Aorta (tissue), 5 donors: ENCODE measurements at regions not wholly inside any gene's neighbourhood (a gene's known extent, or its start where the extent isn't known, plus 50 kb on each side); places are given as distances from the start of the nearest gene placed in this dataset.

ENCODE experiments used
- ATAC-seq: fragments of 200-7000 bp; cut with Tn5 transposase; one replicate; pipeline ENCODE4 v1.9.1; 2022; ENCODE audit warnings: moderate library complexity; ENCODE audit not compliant: low FRiP score
- DNase-seq, 2 donors: peaks; one replicate each; pipeline ENCODE4 v3.0.0-alpha.2; 2020
- H3K27ac ChIP-seq, 2 donors: one replicate each; pipeline ENCODE4 v1.5.1; 2013; ENCODE audit warnings: low read length in 2 of 2, mild to moderate bottlenecking in 2 of 2, moderate library complexity in 2 of 2, control low read depth in 1 of 2, inconsistent platforms in 1 of 2, low read depth in 1 of 2
- H3K27me3 ChIP-seq, 2 donors: one replicate each; pipeline ENCODE4 v1.6.1; 2013; ENCODE audit warnings: control low read depth in 1 of 2, low read length in 1 of 2, mild to moderate bottlenecking in 1 of 2, moderate library complexity in 1 of 2; ENCODE audit not compliant: insufficient read depth in 2 of 2, control insufficient read depth in 1 of 2
- H3K36me3 ChIP-seq, 2 donors: one replicate each; pipeline ENCODE4 v1.6.1; 2013; ENCODE audit warnings: control low read depth in 1 of 2, low read length in 1 of 2, mild to moderate bottlenecking in 1 of 2; ENCODE audit not compliant: insufficient read depth in 2 of 2, control insufficient read depth in 1 of 2
- H3K4me1 ChIP-seq, 2 donors: one replicate each; pipeline ENCODE4 v1.6.1; 2013; ENCODE audit warnings: low read length in 2 of 2, control low read depth in 1 of 2, mild to moderate bottlenecking in 1 of 2, moderate library complexity in 1 of 2; ENCODE audit not compliant: insufficient read depth in 2 of 2, control insufficient read depth in 1 of 2
- H3K4me3 ChIP-seq, 2 donors: one replicate each; pipeline ENCODE4 v1.5.1; 2013; ENCODE audit warnings: low read length in 2 of 2, control low read depth in 1 of 2, mild to moderate bottlenecking in 1 of 2
- H3K9me3 ChIP-seq: one replicate; pipeline ENCODE4 v1.6.1; 2013; ENCODE audit warnings: mild to moderate bottlenecking, low read length; ENCODE audit not compliant: control insufficient read depth
- WGBS, 2 donors: extraction: QIAGEN DNeasy Blood & Tissue Kit; methylation state at CpG; one replicate each; pipeline ENCODE4 v1.1.7; 2013; 5-methylcytosine and 5-hydroxymethylcytosine counted together
- intact Hi-C, 2 donors: fragments of 100-400 bp; cut with DNase I; formaldehyde crosslinking; loops; one replicate each; pipeline versions ENCODE4 v1.14.2 to v1.15.0; 2022
- donor health status: healthy with polysubstance abuse.
- donor health status: Bipolar disorder and iron deficiency.
- donor health status: DM: no; HTN: no; CAD: no.
- donor health status: DM: no; HTN: no; CAD: no.
- donor health status: DM: yes; HTN: yes; CAD: no.

- 92 to 100% methylated on average over 4 of the region's 4 CpGs for WGBS, 2 donors
- no peaks in the 10 kb centered on the region for H3K4me1 ChIP-seq
- no peaks in the 10 kb centered on the region for H3K27me3 ChIP-seq
- DNase-seq (peak; percentile 4 to 63), ATAC-seq (no peak)
- H3K27ac ChIP-seq, result no peak overlapping the region
- no peak overlapping the region for H3K4me3 ChIP-seq
- H3K36me3 ChIP-seq, result no peaks in the 10 kb centered on the region
- H3K9me3 ChIP-seq, result no peaks in the 10 kb centered on the region
- intact Hi-C loops, result no loop called here
Observed at GRCh38 chr22:49022816-49023160, 804.9 kb downstream of the BRD1 start.

- H3K9me3 ChIP-seq, result no peaks in the 10 kb centered on the region
- H3K36me3 ChIP-seq, result no peaks in the 10 kb centered on the region
- no peak overlapping the region for H3K27ac ChIP-seq
- intact Hi-C loops, result no loop called here
- 27% methylated on average over 23 of the region's 23 CpGs for WGBS, 2 donors
- ATAC-seq (no peak), DNase-seq (peak; percentile 30 to 62)
- H3K27me3 ChIP-seq, result no peaks in the 10 kb centered on the region
- no peak overlapping the region for H3K4me3 ChIP-seq
- H3K4me1 ChIP-seq, result no peaks in the 10 kb centered on the region
Observed at GRCh38 chr22:49021926-49022815, 805.5 kb downstream of the BRD1 start.

- intact Hi-C loops, result no loop called here
- H3K36me3 ChIP-seq, result no peaks in the 10 kb centered on the region
- 95% methylated on average over 27 of the region's 27 CpGs for WGBS, 2 donors
- no peak overlapping the region for H3K4me3 ChIP-seq
- no peak for ATAC-seq
- H3K4me1 ChIP-seq, result no peaks in the 10 kb centered on the region
- no peaks in the 10 kb centered on the region for H3K27me3 ChIP-seq
- peak; percentile 45 to 63 for DNase-seq
- no peaks in the 10 kb centered on the region for H3K9me3 ChIP-seq
- no peak overlapping the region for H3K27ac ChIP-seq
Observed at GRCh38 chr22:49021131-49021925, 806.3 kb downstream of the BRD1 start.

- intact Hi-C loops, result no loop called here
- H3K27me3 ChIP-seq, result no peaks in the 10 kb centered on the region
- no peaks in the 10 kb centered on the region for H3K4me1 ChIP-seq
Observed at GRCh38 chr22:49019737-49020713, 807.6 kb downstream of the BRD1 start.

GRCh38 chr22:49018601-49019000 lies 809.1 kb downstream of the BRD1 start:
- intact Hi-C loops, result no loop called here
- Histone ChIP-seq H3K27ac (no peak overlapping the region), H3K36me3 (no peaks in the 10 kb centered on the region), H3K4me1 (no peaks in the 10 kb centered on the region), H3K4me3 (no peak overlapping the region), H3K27me3 (no peaks in the 10 kb centered on the region), H3K9me3 (no peaks in the 10 kb centered on the region)
- ATAC-seq (no peak), DNase-seq (peak; percentile 25 to 65)
- 92 to 96% methylated on average over 12 of the region's 12 CpGs for WGBS, 2 donors

More at GRCh38 chr22:49019737-49020713, 807.6 kb downstream of the BRD1 start:
- ATAC-seq, result no peak
- Histone ChIP-seq H3K4me3 (no peak overlapping the region), H3K36me3 (no peaks in the 10 kb centered on the region), H3K9me3 (no peaks in the 10 kb centered on the region), H3K27ac (no peak overlapping the region)
- peak; percentile 27 to 43 for DNase-seq
- 89 to 92% methylated on average over 15 of the region's 15 CpGs for WGBS, 2 donors

GRCh38 chr22:49017482-49018329 lies 810.0 kb downstream of the BRD1 start:
- Histone ChIP-seq H3K27ac (no peak overlapping the region), H3K36me3 (no peaks in the 10 kb centered on the region), H3K9me3 (no peaks in the 10 kb centered on the region), H3K4me3 (no peak overlapping the region), H3K4me1 (no peaks in the 10 kb centered on the region), H3K27me3 (no peaks in the 10 kb centered on the region)
- peak; percentile 31 to 32 for DNase-seq
- intact Hi-C loops, result no loop called here
- WGBS, 2 donors, result 93 to 95% methylated on average over 20 to 21 of the region's 21 CpGs
- no peak for ATAC-seq

- no peak overlapping the region for H3K4me3 ChIP-seq
- no peaks in the 10 kb centered on the region for H3K27me3 ChIP-seq
- peak overlapping the region; percentile 4 to 62 for H3K27ac ChIP-seq
- H3K36me3 ChIP-seq, result no peaks in the 10 kb centered on the region
- no peaks in the 10 kb centered on the region for H3K9me3 ChIP-seq
- 76 to 79% methylated on average over 16 of the region's 16 CpGs for WGBS, 2 donors
- DNase-seq (peak; percentile 32 to 39), ATAC-seq (no peak)
- intact Hi-C loops, result no loop called here
- no peaks in the 10 kb centered on the region for H3K4me1 ChIP-seq
Observed at GRCh38 chr22:49016909-49017481, 810.7 kb downstream of the BRD1 start.
